ENCODE measurements at regions not wholly inside any gene's neighbourhood (a gene's known extent, or its start where the extent isn't known, plus 50 kb on each side); places are given as distances from the start of the nearest gene placed in this dataset.

GRCh38 chr3:157776861-157777260, 273.6 kb upstream of the VEPH1 start:
- TF ChIP-seq, protein P1, sequence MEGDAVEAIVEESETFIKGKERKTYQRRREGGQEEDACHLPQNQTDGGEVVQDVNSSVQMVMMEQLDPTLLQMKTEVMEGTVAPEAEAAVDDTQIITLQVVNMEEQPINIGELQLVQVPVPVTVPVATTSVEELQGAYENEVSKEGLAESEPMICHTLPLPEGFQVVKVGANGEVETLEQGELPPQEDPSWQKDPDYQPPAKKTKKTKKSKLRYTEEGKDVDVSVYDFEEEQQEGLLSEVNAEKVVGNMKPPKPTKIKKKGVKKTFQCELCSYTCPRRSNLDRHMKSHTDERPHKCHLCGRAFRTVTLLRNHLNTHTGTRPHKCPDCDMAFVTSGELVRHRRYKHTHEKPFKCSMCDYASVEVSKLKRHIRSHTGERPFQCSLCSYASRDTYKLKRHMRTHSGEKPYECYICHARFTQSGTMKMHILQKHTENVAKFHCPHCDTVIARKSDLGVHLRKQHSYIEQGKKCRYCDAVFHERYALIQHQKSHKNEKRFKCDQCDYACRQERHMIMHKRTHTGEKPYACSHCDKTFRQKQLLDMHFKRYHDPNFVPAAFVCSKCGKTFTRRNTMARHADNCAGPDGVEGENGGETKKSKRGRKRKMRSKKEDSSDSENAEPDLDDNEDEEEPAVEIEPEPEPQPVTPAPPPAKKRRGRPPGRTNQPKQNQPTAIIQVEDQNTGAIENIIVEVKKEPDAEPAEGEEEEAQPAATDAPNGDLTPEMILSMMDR (IDR thresholded peaks at IDR 0.05): no peak
- H3K4me1 ChIP-seq: no peaks in the 10 kb centered on the region
- ATAC-seq: no peak
- H3K27ac ChIP-seq: no peak overlapping the region
- intact Hi-C loops (cut with DNase I): no loop called here
- 87 to 91% methylated on average over 2 of the region's 2 CpGs for WGBS, 2 donors
- H3K9me3 ChIP-seq: no peaks in the 10 kb centered on the region
- DNase-seq: no peak
- no peaks in the 10 kb centered on the region for H3K27me3 ChIP-seq
- H3K4me3 ChIP-seq: no peak overlapping the region
- no peak for FAIRE-seq
- H3K36me3 ChIP-seq: no peaks in the 10 kb centered on the region

DNA sequence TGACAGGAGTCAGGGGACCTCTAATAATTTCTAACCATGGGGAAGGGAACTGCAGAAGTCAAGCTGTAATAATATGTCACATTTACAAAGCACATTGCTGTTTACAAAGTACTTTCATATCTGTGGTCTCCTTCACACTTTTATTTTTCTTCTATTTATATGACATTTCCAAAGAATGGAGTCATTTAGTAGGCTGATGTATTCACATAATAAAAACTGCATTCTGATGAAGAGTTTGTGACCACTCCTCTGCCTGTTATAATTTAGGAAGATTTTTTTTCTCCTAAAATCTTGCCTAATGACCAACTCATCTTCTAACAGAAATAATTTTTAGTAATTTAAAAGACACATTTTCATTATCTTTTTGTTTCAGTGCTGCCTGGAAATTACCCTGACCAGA, 272.2 kb upstream of the VEPH1 start:
- Histone ChIP-seq H3K27me3 (no peaks in the 10 kb centered on the region), H3K36me3 (no peaks in the 10 kb centered on the region), H3K4me1 (no peaks in the 10 kb centered on the region), H3K27ac (no peak overlapping the region), H3K9me3 (no peaks in the 10 kb centered on the region), H3K4me3 (no peak overlapping the region)
- DNase-seq (no peak), FAIRE-seq (no peak), ATAC-seq (no peak)
- TF ChIP-seq, protein P1 (IDR thresholded peaks at IDR 0.05): no peak
- intact Hi-C loops (cut with DNase I): no loop called here

DNA sequence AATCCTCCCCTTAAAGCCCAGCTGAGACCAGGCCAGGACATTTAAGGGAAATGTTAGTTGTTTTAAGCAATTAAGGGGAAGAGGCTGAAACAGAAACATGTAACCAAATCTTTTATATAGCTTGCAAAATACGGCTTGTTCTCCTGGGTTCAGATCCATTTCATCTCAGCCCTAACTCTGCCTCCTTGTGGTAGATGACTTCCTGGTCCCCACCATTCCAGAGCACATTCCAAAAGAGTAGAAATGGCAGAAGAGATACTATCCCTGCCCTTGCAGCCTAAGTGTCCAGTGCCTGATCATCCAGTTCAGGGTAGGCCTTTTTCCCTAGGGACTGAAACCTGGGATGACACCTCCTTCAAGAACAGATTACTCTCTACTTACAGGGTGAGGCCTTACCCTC, 266.2 kb upstream of the VEPH1 start:
- H3K4me1 ChIP-seq: no peaks in the 10 kb centered on the region
- H3K36me3 ChIP-seq: no peaks in the 10 kb centered on the region
- intact Hi-C loops (cut with DNase I): no loop called here
- H3K9me3 ChIP-seq: no peaks in the 10 kb centered on the region
- FAIRE-seq: no peak
- no peak for ATAC-seq
- H3K27ac ChIP-seq: no peak overlapping the region
- H3K27me3 ChIP-seq: no peaks in the 10 kb centered on the region
- no peak for DNase-seq
- TF ChIP-seq, protein P1 (IDR thresholded peaks at IDR 0.05): no peak
- 64 to 67% methylated on average over 1 of the region's 1 CpG for WGBS, 2 donors
- no peak overlapping the region for H3K4me3 ChIP-seq

DNA sequence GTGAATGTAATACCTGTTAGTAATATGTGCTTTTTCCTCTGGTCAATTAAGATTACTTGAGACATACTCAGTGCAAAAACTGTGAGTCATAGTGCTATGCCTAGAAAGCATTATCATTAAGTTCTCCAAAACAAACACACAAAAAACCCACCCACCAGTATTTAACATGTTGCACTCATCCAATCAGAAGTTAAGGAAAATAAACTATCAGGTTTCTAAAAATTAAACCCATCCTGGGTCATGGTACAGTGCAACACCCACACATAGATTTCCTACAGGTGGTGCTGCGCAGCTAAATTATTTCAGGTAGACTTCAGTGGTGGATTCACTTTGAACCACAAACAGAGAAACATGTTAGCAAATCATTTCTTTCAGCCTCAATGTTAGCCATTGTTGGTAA, 264.4 kb upstream of the VEPH1 start:
- TF ChIP-seq, protein P1 (IDR thresholded peaks at IDR 0.05): no peak
- 89 to 90% methylated on average over 1 of the region's 1 CpG for WGBS, 2 donors
- Histone ChIP-seq H3K4me3 (no peak overlapping the region), H3K4me1 (no peaks in the 10 kb centered on the region), H3K27me3 (no peaks in the 10 kb centered on the region), H3K27ac (no peak overlapping the region), H3K36me3 (no peaks in the 10 kb centered on the region), H3K9me3 (no peaks in the 10 kb centered on the region)
- ATAC-seq: no peak
- intact Hi-C loops (cut with DNase I): no loop called here
- no peak for DNase-seq
- no peak for FAIRE-seq

DNA sequence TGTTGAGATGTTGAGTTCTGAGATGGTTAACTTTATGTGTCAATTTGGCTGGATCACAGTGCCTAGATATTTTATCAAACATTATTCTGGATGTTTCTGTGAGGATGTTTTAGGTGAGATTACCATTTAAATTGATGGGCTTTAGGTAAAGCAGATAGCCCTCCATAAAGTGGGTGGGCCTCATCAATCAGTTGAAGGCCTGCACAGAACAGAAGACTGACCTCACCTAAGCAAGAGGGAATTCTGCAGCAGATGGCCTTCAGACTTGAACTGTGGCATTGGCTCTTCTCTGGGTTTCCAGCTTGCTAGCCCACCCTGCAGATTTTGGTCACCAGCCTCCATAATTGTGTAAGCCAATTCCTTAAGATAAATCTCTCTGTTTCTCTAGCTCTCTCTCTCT, 260.4 kb upstream of the VEPH1 start:
- Histone ChIP-seq H3K27me3 (no peaks in the 10 kb centered on the region), H3K36me3 (no peaks in the 10 kb centered on the region), H3K4me1 (no peaks in the 10 kb centered on the region), H3K4me3 (no peak overlapping the region), H3K9me3 (no peaks in the 10 kb centered on the region), H3K27ac (no peak overlapping the region)
- TF ChIP-seq, protein P1 (IDR thresholded peaks at IDR 0.05): no peak
- DNase-seq (no peak), ATAC-seq (no peak), FAIRE-seq (no peak)
- intact Hi-C loops (cut with DNase I): no loop called here

Measured in pancreas (tissue), 10 donors.